ENCODE measurements at regions not wholly inside any gene's neighbourhood (a gene's known extent, or its start where the extent isn't known, plus 50 kb on each side); places are given as distances from the start of the nearest gene placed in this dataset.

GRCh38 chr20:16942756-16943155 lies 194.6 kb downstream of the OTOR start:
- no peak overlapping the region for H3K4me3 ChIP-seq (ENCODE audit: low read depth, low read length)
- no peak for TF ChIP-seq CTCF (IDR thresholded peaks at IDR 0.05; ENCODE audit: borderline replicate concordance, insufficient read depth, low read depth, low read length)

- no peak for TF ChIP-seq CTCF (IDR thresholded peaks at IDR 0.05; ENCODE audit: borderline replicate concordance, insufficient read depth, low read depth, low read length)
- H3K4me3 ChIP-seq (ENCODE audit: low read depth, low read length) = no peak overlapping the region
Observed at GRCh38 chr20:16944745-16945144, 196.6 kb downstream of the OTOR start.

GRCh38 chr20:16945619-16946018 lies 197.5 kb downstream of the OTOR start:
- TF ChIP-seq CTCF (IDR thresholded peaks at IDR 0.05; ENCODE audit: borderline replicate concordance, insufficient read depth, low read depth, low read length) = no peak
- no peak overlapping the region for H3K4me3 ChIP-seq (ENCODE audit: low read depth, low read length)

GRCh38 chr20:16946097-16946496 lies 197.9 kb downstream of the OTOR start:
- no peak overlapping the region for H3K4me3 ChIP-seq (ENCODE audit: low read depth, low read length)
- TF ChIP-seq CTCF (IDR thresholded peaks at IDR 0.05; ENCODE audit: borderline replicate concordance, insufficient read depth, low read depth, low read length) = no peak

- TF ChIP-seq CTCF (IDR thresholded peaks at IDR 0.05; ENCODE audit: borderline replicate concordance, insufficient read depth, low read depth, low read length) = no peak
- H3K4me3 ChIP-seq (ENCODE audit: low read depth, low read length) = no peak overlapping the region
Observed at GRCh38 chr20:16947479-16947878, 199.3 kb downstream of the OTOR start.

GRCh38 chr20:16951876-16952275 lies 203.7 kb downstream of the OTOR start:
- no peak overlapping the region for H3K4me3 ChIP-seq (ENCODE audit: low read depth, low read length)
- TF ChIP-seq CTCF (IDR thresholded peaks at IDR 0.05; ENCODE audit: borderline replicate concordance, insufficient read depth, low read depth, low read length) = no peak

GRCh38 chr20:16952965-16953364 lies 204.8 kb downstream of the OTOR start:
- H3K4me3 ChIP-seq (ENCODE audit: low read depth, low read length) = no peak overlapping the region

More at GRCh38 chr20:16952965-16953364, 204.8 kb downstream of the OTOR start:
- TF ChIP-seq CTCF (IDR thresholded peaks at IDR 0.05; ENCODE audit: borderline replicate concordance, insufficient read depth, low read depth, low read length) = no peak
